GM21360 (cell line): ENCODE measurements at regions not wholly inside any gene's neighbourhood (a gene's known extent, or its start where the extent isn't known, plus 50 kb on each side); places are given as distances from the start of the nearest gene placed in this dataset.

Experiments
- ATAC-seq: cut with Tn5 transposase; IDR thresholded peaks from one replicate; pipeline ENCODE4 v1.9.1; 2021; ENCODE audit warnings: mild to moderate bottlenecking, moderate library complexity; ENCODE audit not compliant: unreplicated experiment

DNA sequence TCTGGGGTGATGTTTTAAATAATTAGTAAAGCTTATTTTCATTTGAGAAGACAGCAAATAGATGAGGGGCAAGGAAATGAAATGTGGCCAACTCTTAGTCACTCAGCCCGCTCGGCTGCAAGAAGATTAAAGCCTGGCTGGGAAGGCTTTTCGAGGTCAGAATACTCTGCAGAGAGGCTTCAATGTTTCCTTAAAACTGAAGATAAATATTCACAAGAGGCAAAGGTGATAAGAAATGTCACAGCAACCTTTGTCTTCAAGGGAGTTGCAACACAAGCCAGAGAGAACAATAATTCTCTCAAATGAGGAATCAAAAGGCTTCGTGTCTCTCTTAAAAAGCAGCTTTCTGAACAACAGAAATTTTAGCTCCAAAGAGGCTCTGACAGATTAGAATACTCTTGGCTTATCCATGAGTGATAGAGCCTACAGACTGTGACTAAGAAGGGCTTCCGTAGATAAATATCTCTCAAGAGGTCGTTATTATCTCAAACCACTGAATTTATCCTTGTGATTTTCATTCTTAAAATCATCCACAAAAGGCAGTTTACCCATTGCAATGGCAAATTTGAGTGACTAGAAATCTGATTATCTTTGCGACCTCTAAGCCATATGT, 92.5 kb downstream of the KLF6 start:
- no peak for ATAC-seq

DNA sequence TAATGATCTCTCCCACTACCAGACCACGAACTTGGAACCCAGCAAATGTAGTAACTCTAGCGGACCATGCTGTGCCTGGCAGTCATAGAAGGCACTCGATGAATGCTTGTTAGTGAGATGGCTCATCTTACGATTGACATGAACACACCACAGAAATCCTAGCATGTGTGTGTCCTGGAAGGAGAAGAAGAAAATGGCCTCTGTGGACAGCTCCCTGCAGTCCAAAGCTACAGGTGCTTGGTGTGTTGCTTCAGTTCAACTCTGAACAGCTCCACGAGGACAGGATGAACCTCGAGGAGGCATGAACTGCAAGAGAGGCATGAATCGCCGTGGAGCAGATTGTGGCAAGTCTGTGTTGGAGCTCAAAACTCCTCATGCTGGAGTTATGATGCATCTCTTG, 93.5 kb downstream of the KLF6 start:
- no peak for ATAC-seq

GRCh38 chr10:3689871-3690510, 95.0 kb downstream of the KLF6 start:
- ATAC-seq = no peak

DNA sequence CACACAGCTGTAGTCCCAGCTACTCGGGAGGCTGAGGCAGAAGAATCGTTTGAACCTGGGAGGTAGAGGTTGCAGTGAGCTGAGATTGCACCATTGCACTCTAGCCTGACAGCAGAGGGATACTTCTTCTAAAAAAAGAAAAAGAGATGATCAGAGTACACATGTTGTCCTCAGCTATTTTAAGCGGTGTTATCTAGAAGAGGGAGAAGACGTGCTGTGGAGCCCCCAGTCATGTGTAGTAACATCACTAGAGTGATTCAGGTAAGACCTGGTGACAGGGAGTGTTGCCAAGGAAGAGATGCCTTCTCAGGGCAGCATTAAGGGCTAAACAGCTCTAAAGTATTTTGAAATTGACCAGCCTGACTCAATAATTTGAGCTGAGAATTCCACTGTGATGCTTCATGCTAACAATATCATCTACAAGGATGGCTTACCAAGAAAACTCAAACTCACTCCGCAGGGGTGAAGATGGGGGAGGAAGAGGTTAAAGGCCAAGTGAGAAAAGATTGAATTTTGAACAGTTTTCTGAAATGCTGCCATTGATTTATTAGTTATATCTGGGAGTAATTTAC, 97.4 kb downstream of the KLF6 start:
- no peak for ATAC-seq

DNA sequence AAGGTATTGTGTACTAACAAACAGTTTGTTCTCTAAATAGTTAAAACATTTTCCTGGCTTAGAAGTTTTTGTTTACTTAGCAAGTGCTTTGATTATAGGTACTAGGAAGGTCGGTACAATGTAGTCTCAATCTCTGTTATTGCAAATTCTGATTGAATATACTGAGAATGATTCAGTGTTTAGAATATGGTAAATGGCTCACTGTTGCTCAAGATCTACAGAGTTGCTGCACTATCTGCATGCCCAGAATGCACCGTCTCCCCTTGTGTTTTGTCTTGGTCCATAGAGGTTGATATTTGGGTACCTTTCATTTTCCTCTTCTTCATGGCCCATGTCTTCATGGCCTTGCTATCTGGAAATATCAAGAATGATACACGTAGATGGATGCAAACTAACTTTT, 99.6 kb downstream of the KLF6 start:
- ATAC-seq = no peak

- ATAC-seq = no peak
Observed at GRCh38 chr10:3684891-3685290, 100.1 kb downstream of the KLF6 start.

GRCh38 chr10:3683560-3683959, 101.4 kb downstream of the KLF6 start:
- ATAC-seq = no peak

DNA sequence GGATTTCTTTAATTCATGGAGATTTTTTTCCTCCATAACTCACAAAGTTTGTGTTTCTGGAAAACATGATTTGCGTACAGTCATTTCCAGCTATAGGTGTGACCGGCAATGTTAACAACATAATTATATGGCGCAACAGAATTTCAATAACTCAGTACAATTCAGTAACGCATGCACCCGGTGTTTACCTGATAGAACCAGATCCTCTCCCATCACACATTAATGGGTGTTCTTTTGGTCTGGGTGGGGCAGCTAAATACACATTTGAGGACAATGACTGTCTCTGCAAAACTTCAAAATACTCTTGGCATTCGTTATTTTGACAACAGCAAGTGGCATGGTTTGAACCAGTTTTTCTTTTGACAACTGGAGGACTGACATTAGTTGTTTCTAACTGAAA, 102.3 kb downstream of the KLF6 start:
- no peak for ATAC-seq

DNA sequence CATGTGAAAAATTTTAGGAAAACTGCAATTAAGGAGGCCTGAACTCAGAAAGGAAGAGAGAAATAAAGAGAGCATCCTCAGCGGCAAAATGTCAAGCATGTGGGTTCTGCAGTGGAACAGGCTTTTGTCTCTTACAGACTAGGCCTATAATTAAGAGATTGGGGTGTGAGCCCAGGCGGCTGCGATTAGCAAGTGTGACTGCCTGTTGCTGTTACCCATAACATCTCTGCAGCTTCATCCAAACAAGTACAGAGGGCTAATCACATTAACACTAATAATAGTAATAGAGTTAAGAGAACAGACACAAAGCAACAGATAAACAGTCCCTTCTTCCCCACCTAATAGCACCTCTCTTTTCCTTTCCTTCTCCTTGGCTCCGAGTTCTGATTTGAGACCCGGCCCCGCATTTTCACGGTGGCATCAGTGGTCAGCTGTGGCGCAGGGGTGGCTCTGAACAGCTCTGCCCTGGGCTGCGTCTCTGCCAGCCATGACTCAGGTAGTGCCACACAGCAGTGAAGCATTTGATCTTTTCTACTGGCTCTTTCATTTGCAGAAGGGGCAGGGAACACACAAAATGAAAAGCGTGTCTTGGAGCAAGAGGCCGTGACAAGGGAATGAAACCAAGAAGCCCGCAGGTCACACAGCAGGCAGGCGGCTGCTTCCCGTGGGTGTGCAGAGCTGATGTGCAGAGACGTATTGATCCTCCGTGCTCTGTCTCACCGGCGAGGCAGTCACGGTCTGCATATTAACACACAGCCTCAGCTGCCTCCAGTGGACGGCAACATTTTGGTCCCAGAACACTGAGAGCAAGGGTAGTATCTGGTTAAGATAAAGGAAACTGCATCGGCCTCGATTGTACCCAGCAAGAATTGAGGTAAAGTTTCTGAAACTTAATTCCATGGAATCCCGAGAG, 103.1 kb downstream of the KLF6 start:
- ATAC-seq = no peak

GRCh38 chr10:3679950-3680629, 104.9 kb downstream of the KLF6 start:
- no peak for ATAC-seq

DNA sequence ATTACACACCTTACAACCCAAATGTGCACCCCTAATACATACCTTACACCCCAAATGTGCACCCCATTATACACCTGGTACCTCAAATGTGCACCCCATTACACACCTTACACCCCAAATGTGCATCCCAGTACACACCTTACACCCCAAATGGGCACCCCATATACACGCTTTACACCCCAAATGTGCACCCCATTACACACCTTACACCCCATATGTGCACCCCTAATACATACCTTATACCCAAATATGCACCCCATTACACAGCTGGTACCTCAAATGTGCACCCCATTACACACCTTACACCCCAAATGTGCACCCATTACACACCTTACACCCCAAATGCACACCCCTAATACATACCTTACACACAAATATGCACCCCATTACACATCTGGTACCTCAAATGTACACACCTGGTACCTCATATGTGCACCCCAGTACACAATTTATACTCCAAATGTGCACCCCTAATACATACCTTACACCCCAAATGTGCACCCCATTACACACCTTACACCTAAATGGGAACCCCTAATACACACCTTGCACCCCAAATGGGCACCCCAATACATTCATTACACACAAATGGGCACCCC, 106.3 kb downstream of the KLF6 start:
- no peak for ATAC-seq

DNA sequence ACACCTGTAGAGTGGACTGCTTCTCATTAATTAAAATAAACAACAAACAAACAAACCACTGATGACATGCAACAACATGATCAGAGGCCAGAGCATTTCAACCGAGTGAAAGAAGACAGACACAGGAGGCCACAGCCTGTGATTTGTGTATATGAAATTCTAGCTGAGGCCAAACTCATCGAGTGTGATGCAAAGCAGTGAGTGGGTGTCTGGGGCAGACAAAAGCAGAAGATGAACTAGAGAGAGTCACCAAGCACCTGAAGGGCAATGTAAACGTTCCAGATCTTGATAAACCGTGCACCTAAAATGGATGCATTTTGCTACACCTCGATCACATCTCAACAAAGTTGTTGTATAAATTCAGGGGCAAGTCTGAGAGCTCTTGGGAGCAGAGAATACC, 108.4 kb downstream of the KLF6 start:
- no peak for ATAC-seq

DNA sequence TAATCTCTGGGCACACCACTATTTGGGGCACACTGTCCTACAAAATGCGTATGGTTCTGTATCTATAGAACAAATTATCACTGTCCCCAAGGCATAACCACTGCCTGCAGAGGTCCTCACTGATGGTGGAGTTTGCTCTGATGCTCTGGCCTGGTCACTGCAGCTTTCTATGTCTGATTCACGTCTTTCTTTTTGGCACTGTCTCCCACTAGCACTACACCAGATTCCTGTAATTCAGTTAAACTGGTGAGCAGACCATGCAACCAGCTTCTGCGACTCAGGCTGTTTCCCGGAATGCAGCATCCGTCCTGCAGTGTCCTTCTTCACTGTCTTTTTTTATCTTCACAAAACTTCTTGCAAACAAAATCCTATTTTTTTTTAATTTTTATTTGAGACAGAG, 112.8 kb downstream of the KLF6 start:
- ATAC-seq = no peak

DNA sequence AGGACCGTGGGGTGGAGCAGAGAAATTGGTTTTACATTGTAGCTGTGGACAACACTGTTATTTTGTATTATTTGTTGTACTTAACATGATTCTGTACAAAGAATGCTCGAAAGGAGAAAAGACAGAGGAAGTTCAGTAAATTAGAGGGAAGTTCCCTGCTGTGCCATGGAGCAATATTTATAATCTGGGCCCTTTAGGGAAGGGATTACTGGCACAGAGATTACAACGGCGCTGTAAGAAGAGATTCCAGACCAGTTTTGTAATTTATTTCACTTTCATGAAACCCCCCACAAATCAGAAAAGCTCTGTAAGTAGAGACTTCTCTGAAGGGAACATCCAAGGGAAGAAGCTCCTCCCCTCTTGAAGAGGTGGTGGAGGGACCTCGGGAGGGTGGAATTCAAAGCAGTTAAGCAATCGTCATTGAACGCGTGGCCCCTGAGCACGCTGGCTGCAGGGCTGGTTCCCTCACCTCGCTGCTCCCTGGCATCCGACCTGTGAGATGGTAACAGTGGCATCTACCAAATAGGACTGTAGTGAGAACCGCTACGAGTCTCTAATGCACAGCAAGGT, 113.5 kb downstream of the KLF6 start:
- no peak for ATAC-seq

- no peak for ATAC-seq
Observed at GRCh38 chr10:3668966-3669330, 116.1 kb downstream of the KLF6 start.

DNA sequence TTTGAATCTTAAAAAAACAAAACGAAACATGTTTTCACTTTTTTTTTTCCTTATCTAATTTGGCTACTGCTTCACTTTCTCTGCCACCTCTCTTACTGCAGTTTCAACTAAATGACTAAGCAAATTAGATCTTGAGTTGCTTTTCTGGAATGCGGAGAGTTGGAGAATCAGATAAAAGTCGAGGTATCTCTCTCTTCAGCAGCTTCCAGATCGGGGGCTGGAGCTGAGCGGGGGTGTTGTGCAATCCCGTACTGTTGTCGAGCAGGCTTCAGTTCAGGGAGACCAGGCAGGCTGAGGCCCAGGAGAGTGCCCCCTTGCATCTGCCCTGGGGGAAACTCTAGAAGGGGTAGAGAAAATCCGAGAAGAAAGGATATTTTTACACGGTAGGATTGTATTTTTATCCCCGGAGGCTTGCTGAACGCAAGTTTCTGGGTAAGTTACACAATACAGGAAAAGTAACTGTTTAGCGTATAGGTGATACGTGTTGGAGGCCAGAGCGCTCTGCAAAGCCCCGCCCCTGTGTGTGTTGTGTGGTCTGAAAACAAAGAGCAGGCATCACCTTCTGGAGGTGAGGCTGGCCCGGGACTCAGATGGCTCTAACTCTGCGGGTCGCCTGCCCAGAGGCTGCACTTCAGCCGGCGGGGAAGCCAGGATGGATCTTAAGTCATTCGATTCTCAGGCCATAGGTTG, 116.6 kb downstream of the KLF6 start:
- no peak for ATAC-seq

DNA sequence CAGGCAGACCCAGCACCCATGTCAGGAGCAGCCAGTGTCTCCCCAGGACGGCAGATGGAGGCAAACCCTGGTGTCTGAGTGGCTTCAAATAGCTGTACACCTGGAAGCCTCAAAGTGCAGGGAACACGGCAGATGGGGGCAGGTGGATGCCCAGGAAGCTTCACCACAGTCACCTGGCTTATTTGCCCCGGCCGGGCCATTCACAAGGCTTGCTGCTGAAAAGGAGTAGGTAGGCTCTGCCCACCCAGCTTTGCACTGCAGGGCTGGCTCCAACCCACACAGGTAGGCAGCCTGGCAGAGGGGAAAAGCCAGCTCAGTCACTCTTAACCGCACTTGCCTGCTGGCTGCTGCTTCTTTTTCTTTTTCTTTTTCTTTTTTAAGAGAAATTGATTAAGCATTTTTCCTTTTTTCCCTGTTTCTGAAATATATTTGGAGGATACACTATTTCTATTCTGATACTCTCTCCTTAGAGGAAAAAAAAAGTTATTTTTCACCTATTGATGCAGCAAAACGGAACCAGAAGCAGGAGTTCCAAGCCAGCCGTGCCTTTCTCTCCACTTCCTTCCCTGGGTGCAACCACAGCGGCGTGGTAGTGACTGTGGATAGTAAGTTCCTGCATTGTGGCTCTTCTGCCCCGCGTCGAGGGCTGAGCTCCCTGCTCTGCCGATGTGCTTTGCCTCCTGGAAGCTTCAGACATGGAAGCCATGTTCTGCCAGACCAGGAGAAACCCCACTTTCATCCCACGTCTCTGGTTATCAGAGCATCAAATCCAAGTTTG, 118.3 kb downstream of the KLF6 start:
- no peak for ATAC-seq

GRCh38 chr10:3665316-3665908, 119.6 kb downstream of the KLF6 start:
- ATAC-seq = no peak

GRCh38 chr10:3662775-3663174, 122.2 kb downstream of the KLF6 start:
- no peak for ATAC-seq
